Inferior parietal cortex (tissue), 1 donor: ENCODE measurements at regions not wholly inside any gene's neighbourhood (a gene's known extent, or its start where the extent isn't known, plus 50 kb on each side); places are given as distances from the start of the nearest gene placed in this dataset.
"Not testable (repeated sequence)": the region's sequence is repeated elsewhere in the genome, so short reads cannot be mapped to it uniquely, and the experiment has no call there.

ENCODE experiments used
- DNase-seq: peaks from one replicate; pipeline ENCODE4 v3.0.0-alpha.2; 2016; ENCODE audit errors: extremely low spot score

DNA sequence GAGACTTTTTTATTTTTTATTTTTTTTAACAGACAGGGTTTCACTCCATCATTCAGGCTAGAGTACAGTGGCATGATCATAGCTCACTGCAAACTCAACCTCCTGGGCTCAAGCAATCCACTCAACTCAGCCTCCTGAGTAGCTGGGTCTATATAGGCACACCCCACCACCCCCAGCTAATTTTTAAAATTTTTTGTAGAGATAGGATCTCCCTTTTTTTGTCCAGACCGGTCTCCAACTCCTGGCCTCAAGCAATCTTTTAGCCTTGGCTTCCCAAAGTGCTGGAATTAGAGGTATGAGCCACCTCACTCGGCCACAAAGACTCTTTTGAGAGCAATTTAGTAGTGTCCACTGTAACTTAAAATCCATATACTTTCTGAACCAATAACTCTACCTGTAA is 103.3 kb upstream of the DST start:
- no peak for DNase-seq

DNA sequence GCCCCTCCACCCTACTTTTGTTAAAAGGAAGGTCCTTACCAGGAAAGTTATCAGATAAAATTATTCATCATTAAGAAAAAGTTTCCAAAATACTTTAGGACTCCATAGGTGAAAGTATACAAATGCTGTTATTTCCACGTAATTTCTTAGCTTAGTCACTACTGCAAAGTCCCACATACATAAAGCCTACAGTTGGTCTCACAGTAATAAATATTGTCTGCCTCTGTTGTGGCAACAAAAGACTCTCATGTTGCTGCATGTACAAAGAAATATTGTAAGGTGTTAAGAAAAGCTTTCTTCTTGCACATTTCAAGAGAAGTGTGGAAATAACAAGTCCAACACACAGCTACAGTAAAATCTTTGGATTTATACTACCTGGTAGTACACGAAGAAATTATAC is 102.4 kb upstream of the DST start:
- no peak for DNase-seq

DNA sequence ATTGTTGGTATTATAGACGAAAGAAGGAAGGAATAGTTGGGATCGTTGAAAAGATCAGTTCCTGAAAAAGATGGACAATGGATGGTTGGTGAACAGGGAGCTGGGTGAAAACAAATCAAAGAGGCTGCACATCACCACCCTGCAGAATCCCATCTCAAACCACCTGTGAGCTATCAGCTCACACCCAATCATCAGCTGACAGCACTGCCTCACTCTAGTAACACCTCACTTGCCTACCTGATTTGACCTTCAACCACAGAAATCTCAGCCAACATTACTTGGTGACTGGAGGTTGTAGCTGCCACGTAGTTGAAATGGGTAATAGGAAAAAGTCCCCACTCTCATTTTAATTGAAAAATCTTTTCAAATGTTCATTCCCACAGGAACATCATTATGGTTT is 101.8 kb upstream of the DST start:
- DNase-seq: no peak

DNA sequence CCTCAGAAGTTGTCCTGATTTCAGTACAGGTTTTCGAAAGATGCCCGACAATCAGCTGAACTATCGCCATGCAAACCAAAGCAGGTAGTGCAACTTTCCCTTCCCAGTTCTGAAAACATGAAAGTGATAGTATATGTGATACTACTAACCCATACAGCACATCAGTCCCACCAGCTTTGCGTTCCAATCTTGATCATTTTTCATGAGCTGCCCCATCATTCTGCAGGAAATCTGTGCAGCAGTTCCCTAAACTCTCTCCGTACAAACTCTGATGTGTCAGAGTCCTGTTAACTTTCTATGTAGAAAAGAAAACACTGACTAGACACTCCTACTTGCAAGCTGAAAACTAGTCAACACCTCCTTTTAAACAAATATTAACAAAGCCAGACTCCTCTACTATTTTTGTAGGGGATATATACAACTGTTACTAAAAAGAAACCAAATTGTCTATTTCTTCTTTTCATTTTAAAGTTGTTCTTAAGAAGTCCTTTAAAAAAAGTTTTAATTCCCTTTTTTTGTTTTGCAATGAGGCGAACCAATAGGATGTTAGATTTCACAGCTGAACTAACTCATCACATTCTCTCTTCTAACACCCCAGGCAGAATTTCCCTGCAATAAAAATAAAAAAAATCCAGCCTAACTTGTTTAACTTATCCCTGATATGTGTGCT is 99.6 kb upstream of the DST start:
- no peak for DNase-seq

DNA sequence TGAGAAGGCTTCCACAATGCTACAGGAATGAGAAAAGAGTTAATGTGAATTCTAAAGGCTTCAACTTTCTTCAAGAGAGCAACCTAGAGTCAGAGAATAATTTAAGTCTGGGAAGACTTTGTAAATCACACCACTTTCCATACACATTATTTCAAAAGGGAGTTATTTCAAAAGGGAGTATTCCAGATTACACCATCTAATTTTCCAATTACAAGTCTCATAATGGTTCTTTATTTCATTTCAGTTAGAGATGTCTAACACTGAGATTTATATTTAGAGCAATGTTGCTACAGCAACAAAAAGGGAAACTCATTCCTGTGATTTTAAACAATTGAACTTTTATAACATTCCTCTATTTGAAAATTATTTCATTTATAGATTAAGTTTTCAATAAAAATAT is 98.8 kb upstream of the DST start:
- no peak for DNase-seq

DNA sequence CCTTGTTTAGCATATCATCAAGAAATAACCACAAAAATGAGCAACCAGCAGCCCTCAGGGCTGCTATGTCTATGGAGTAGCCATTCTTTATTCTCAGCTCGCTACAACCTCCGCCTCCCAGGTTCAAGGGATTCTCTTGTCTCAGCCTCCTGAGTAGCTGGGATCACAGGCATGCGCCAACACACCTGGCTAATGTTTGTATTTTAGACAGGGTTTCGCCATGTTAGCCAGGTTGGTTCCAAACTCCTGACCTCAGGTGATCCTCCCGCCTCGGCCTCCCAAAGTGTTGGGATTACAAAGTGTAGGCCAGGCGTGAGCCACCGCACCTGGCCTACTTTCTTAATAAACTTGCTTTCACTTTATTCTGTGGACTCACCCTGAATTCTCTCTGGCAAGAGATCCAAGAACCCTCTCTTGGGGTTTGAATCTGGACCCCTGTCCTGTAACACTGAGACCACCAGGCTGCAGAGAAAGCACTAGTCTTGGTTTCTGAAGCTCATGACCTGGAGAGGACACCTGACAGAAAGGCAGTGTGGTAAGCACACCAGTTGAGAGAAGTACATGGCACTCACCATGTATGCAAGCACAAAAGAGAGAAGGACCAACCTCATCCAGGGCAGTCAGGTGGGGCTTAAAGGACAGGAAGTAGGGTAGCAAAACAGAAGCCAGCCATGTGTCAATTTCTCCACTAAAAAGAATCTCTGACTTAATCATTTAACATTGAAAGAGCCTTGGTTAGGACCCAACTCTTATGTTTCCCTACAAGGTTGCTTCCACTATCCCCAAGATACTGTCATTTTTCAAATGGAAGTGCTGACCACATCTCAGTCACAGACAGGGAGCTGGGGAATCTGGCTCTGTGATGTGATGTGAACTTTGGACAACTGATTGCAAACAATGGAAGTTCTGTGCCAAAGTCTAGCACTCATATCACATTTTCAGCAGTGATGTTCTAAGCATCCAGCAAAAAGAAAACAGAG is 97.4 kb upstream of the DST start:
- DNase-seq: no peak

DNA sequence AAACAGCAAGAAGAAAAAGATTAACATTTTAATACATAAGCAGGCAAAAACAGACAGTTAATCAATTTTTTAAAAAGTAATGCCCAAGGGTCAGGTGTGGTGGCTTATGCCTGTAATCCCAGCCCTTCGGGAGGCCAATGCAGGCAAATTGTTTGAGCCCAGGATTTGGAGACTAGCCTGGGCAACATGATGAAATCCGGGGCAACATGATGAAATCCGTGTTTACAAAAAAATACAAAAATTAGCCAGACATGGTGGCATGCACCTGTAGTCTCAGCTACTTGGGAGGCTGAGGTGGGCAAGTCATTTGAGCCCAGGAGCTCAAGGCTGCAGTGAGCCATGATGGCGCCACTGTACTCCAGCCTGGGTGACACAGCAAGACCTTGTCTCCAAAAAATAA is 94.1 kb upstream of the DST start:
- DNase-seq: no peak

DNA sequence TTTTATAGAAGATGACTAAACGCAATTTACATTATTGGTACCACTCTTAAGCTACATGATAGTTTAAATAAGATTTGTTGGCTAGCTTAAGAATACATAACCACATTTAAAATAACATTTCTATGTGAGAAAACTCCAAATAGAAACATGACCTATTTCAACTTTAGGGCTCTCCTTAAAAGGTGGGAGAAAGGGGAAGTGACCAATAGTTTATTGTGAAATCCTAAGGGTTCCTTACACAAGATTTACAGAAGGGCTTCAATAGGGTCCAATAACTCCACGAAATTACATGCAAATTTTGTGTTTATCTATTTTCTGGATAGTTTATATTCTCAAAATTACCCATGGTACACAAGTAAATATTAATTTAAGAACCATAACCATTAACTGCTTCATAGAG is 91.6 kb upstream of the DST start:
- DNase-seq: no peak

DNA sequence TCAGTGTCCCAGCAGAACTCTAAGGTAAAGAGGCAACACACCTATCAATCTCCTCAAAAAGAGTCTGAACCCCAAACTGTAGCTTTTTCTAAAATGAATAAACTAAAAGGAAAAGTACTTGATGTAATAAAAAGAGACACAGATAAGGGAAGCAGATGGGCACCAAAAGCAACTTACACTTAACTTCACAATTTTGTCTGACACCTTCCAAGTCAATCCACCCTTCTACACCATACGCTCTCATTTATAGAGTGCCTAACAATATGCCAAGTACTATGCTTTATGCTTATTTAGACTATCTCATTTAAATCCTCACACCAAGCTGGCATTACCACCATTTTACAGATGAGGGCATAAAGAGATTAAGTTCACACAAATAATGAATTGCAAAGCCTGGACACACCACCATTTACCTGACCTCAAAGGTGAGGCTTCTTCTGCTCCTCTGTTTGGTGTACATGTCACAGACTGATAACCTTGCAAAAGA is 90.6 kb upstream of the DST start:
- DNase-seq: no peak

DNA sequence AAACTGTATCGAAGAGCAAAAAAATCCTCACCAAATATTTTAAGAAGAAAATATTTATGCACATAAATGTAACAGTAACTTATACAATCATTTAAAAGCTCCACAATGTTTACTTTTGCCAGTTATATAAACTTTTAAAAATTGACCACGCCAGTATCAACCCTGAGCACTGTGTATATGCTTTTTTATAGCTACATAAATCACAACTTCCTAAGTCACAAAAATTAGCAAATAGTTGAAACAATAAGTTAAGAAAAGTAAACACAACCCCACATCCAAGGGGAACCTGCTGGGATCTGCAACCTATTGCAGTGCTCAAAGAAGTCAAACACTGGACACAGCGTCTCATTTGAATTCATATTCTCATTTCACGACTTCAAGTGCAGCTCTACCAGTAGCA is 89.8 kb upstream of the DST start:
- DNase-seq: no peak

DNA sequence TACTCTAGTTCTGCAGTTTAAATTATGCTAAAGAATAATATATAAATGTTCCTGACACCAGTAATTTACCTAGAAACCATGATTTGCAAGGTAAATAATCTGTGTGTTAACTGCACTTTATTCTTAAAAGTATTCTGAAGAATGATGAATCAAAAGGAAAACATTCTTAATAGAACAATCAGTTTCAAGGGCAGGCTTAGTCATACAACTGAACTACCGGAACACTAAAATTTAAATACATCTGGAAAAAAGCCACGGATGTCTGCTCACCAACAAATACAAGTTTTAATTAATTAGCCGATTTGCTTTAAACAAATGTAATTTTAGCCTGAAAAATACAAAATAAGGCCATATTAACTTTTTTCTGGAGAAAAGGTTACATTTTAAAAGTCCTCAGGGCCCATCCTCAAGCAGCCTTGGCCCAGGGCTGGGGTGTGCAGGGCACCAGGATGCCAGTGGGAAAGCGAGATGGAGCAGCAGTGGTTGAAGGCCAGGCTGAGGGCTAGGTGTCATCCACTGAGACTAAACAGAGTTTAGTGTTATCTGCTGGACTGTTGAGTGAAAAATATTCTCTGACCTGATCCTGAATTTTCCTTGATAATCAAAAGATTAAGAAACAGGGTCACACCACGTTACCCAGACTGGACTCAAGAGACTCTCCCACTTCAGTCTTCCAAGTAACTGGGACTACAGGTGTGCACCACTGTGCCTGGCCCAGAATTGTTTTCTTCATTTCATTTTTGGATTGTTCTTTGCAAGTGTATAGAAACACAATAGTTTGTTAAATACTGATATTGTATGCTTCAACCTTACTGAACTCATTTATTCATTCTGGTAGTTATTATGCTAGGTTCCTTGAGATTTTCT is 88.2 kb upstream of the DST start:
- DNase-seq: no peak

DNA sequence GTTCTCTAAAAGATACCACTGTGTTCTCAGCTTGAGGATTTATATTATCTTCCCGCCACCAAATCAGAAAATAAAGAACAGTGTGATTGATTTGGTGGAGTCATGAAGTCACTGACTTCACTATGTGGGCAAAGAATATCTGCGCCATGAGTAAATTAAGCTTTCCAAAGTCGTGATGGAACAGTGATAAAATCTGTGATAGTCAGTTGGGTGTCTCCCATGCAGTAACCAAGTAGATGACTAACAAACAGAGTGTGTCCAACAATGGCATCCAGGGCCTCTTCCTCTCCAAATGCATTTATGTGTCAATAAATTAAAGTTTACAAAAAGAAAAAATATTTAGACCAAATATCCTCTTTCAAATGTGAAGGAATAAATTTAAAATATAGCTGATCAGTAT is 87.0 kb upstream of the DST start:
- no peak for DNase-seq

DNA sequence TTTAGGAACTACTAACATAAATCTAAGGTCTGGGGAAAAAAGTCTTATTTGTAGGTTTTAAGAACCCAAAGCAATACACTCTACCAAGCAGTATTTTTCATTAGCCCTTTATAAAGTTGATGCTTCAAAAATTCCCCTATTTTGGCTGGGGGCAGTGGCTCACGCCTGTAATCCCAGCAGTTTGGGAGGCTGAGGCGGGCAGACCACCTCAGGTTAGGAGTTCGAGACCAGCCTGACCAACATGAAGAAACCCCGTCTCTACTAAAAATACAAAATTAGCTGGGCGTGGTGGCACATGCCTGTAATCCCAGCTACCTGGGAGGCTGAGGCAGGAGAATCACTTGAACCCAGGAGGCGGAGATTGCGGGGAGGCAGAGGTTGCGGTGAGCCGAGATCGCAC is 86.5 kb upstream of the DST start:
- DNase-seq: not testable (repeated sequence)

DNA sequence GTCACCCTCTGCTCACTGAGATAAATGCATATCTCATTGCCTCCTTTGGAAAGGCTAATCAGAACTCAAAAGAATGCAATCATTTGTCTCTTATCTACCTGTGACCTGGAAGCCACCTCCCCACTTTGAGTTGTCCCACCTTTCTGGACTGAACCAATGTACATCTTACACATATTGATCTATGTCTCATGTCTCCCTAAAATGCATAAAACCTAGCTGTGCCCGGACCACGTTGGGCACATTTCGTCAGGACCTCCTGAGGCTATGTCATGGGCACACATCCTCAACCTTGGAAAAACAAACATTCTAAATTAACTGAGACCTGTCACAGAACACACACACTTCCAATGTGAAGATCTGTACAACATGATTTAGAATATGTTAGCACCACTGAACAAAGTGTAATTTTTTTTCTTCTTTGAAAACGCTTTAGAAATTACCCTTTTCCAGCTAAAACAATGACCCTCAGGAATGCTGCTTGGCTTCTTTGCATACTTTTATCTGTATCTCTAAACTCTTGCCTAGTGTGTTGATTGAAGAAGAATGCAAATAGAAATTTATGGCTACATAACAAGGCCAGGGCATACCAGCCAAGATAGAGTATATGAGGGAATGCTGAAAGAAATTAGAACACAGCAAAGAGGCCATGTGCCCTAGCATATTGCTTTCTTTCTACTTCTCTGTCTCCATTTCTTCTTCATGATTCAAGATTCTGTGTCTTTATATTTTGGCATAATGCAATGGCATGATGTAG is 84.6 kb upstream of the DST start:
- no peak for DNase-seq

DNA sequence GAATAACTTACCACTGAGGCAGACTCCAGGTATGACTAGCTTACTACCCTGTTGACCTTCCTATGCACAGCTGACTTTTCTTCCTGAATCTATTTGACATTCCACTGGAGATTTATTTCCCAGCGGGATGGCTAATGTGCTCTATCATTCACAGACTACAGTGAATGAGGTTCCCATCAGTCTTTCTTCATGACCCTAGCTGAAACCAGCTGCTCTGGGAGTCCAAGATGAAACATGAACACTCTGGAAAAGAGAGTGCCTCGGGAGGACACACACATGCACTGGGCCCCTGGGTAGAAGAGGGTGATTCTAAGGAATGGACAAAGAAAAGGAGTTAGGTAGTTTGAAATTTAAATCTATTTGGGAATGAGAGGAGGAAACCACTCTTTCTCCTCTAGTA is 82.6 kb upstream of the DST start:
- no peak for DNase-seq

DNA sequence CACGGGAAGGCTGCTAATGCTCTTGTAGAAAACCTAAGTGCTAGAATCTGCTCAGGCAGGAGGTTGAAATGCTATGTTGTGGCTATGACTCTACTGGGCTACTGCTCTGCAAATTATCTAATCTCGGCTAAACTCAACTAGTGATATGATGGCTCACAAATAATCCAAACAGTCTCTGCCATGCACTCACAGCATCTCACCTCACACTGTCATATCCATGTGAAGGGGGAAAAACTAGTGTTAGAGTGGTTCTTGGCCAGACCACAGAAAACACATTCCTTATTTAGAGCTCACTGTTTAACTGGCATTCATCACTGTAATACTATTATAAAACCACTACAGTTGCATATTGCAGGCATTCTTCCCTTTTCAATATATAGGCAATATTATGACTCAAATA is 81.8 kb upstream of the DST start:
- no peak for DNase-seq

DNA sequence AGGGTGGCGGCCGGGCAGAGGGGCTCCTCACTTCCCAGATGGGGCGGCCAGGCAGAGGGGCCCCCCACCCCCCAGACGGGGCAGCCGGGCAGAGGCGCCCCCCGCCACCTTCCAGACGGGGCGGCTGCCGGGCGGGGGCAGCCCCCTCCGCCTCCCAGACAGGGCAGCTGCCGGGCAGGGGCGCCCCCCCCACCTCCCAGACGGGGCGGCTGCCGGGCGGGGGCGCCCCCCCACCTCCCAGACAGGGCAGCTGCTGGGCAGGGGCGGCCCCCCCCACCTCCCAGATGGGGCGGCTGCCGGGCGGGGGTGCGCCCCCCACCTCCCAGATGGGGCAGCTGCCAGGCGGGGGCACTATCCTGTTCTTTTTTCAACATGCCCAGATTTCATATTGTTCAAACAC is 78.2 kb upstream of the DST start:
- DNase-seq: no peak

DNA sequence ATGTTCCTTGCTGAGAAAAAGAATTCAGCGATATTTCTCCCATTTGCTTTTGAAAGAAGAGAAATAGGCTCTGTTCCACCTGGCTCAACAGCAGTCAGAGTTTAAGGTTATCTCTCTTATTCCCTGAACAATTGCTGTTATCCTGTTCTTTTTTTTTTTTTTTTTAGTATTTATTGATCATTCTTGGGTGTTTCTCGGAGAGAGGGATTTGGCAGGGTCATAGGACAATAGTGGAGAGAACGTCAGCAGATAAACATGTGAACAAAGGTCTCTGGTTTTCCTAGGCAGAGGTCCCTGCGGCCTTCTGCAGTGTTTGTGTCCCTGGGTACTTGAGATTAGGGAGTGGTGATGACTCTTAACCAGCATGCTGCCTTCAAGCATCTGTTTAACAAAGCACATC is 77.5 kb upstream of the DST start:
- DNase-seq: not testable (repeated sequence)

DNA sequence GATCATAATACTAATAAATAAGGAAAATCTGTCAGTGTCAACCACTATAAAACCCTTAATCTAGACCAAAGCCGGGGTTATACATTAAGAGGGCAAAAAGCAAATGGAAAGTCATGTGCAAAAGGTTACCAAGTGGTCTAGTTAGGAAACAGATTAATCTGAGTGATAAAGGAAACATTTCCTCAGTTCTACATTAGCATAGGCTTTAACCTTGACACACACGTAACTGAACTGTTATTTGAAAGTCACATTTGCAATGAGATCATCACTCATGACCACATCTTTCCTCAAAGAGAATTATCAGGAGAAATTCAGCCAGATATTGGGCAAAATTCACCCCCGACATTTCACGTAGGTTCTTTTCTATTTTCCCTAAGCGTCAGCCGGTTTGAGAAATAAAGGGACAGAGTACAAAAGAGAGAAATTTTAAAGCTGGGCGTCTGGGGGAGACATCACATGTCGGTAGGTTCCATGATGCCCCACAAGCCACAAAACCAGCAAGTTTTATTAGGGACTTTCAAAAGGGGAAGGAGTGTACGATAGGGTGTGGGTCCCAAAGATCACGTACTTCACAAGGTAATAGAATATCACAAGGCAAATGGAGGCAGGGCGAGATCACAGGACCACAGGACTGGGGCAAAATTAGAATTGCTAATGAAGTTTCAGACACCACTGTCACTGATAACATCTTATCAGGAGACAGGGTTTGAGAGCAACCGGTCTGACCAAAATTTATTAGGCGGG is 76.8 kb upstream of the DST start:
- not testable (repeated sequence) for DNase-seq

DNA sequence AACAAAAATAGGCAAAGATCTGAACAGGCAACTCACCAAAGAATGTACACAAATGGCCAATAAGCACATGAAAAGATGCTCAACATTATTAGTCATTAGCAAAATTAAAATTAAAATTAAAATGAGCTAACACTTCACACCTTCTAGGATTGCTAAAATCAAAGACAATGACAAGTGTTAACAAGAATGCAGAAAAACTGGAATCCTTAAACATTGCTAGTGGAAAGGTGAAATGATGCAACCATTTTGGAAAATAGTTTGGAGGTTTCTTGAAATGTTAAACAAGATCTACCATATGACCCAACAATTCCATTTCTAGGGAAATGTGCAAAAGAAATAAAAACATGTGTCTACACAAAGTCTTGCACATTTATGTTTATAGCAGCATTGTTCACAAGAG is 75.5 kb upstream of the DST start:
- no peak for DNase-seq

DNA sequence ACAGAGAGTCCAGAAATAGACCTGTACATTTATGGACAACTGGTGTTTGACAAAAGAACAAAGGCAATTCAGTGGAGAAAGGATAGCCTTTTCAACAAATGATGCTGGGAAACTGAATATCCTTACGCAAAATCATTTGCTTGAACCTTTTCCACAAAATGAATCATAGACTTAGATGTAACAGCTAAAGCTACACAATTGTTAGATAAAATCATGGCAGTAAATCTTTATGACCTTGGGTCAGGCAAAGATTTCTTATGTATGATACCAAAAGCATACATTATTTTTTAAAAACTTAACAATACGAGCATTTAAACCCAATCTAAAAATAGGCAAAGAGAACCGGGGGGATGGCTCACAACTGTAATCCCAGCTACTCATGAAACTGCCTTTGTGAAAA is 73.5 kb upstream of the DST start:
- no peak for DNase-seq
